Activated naive CD8-positive, alpha-beta T cell treated with anti-CD3 and anti-CD28 coated beads for 36 hours (primary cell): ENCODE measurements at regions not wholly inside any gene's neighbourhood (a gene's known extent, or its start where the extent isn't known, plus 50 kb on each side); places are given as distances from the start of the nearest gene placed in this dataset.
"Not testable (repeated sequence)": the region's sequence is repeated elsewhere in the genome, so short reads cannot be mapped to it uniquely, and the experiment has no call there.

Experiments used
- DNase-seq: peaks from one replicate; pipeline ENCODE4 v3.0.0; 2021
- H3K27ac Mint-ChIP-seq: one replicate; pipeline ENCODE4 v1.8.0; 2022; ENCODE audit warnings: mild to moderate bottlenecking, moderate library complexity, mixed read lengths
- H3K27me3 Mint-ChIP-seq: one replicate; pipeline ENCODE4 v1.8.0; 2022; ENCODE audit warnings: mild to moderate bottlenecking, mixed read lengths
- H3K36me3 Mint-ChIP-seq: one replicate; pipeline ENCODE4 v1.8.0; 2021; ENCODE audit warnings: mild to moderate bottlenecking, mixed read lengths
- H3K4me1 Mint-ChIP-seq: one replicate; pipeline ENCODE4 v1.8.0; 2021; ENCODE audit warnings: mixed read lengths
- H3K4me3 Mint-ChIP-seq: one replicate; pipeline ENCODE4 v1.8.0; 2022; ENCODE audit warnings: mild to moderate bottlenecking, moderate library complexity, mixed read lengths
- H3K9me3 Mint-ChIP-seq: one replicate; pipeline ENCODE4 v1.8.0; 2022; ENCODE audit warnings: mixed read lengths

- no peak for DNase-seq
- H3K36me3 Mint-ChIP-seq = no peaks in the 10 kb centered on the region
- peaks cover 8% of the 10 kb centered on the region for H3K27me3 Mint-ChIP-seq
- no peak overlapping the region for H3K27ac Mint-ChIP-seq
- no peaks in the 10 kb centered on the region for H3K4me1 Mint-ChIP-seq
- no peaks in the 10 kb centered on the region for H3K9me3 Mint-ChIP-seq
- H3K4me3 Mint-ChIP-seq = no peak overlapping the region
Measured at GRCh38 chr5:115428676-115429075, 115.9 kb downstream of the FEM1C start.

GRCh38 chr5:115428248-115428647, 116.3 kb downstream of the FEM1C start:
- DNase-seq = no peak
- H3K4me3 Mint-ChIP-seq = no peak overlapping the region
- no peaks in the 10 kb centered on the region for H3K36me3 Mint-ChIP-seq
- no peaks in the 10 kb centered on the region for H3K9me3 Mint-ChIP-seq
- peaks cover 4% of the 10 kb centered on the region for H3K27me3 Mint-ChIP-seq
- H3K27ac Mint-ChIP-seq = no peak overlapping the region
- no peaks in the 10 kb centered on the region for H3K4me1 Mint-ChIP-seq

GRCh38 chr5:115424446-115424845, 120.1 kb downstream of the FEM1C start:
- H3K4me1 Mint-ChIP-seq = peaks cover 4% of the 10 kb centered on the region
- H3K9me3 Mint-ChIP-seq = no peaks in the 10 kb centered on the region
- no peak overlapping the region for H3K27ac Mint-ChIP-seq
- no peak overlapping the region for H3K4me3 Mint-ChIP-seq
- H3K36me3 Mint-ChIP-seq = no peaks in the 10 kb centered on the region
- no peak for DNase-seq
- peaks cover 4% of the 10 kb centered on the region for H3K27me3 Mint-ChIP-seq

- Mint-ChIP-seq H3K27ac (no peak overlapping the region), H3K36me3 (no peaks in the 10 kb centered on the region), H3K4me3 (no peak overlapping the region), H3K27me3 (peaks cover 4% of the 10 kb centered on the region), H3K4me1 (peaks cover 4% of the 10 kb centered on the region), H3K9me3 (no peaks in the 10 kb centered on the region)
- no peak for DNase-seq
Measured at GRCh38 chr5:115424030-115424429, 120.5 kb downstream of the FEM1C start.

GRCh38 chr5:115423541-115423940, 121.0 kb downstream of the FEM1C start:
- H3K4me1 Mint-ChIP-seq = peaks cover 4% of the 10 kb centered on the region
- DNase-seq = no peak
- no peaks in the 10 kb centered on the region for H3K9me3 Mint-ChIP-seq
- peaks cover 4% of the 10 kb centered on the region for H3K27me3 Mint-ChIP-seq
- no peaks in the 10 kb centered on the region for H3K36me3 Mint-ChIP-seq
- H3K4me3 Mint-ChIP-seq = no peak overlapping the region
- H3K27ac Mint-ChIP-seq = no peak overlapping the region

GRCh38 chr5:115423051-115423450, 121.5 kb downstream of the FEM1C start:
- Mint-ChIP-seq H3K27ac (no peak overlapping the region), H3K4me3 (no peak overlapping the region), H3K27me3 (peaks cover 4% of the 10 kb centered on the region), H3K36me3 (no peaks in the 10 kb centered on the region), H3K9me3 (no peaks in the 10 kb centered on the region), H3K4me1 (peaks cover 4% of the 10 kb centered on the region)
- no peak for DNase-seq

GRCh38 chr5:115420812-115421211, 123.8 kb downstream of the FEM1C start:
- H3K9me3 Mint-ChIP-seq, H3K4me3 Mint-ChIP-seq, H3K27ac Mint-ChIP-seq, DNase-seq, H3K4me1 Mint-ChIP-seq, H3K36me3 Mint-ChIP-seq, H3K27me3 Mint-ChIP-seq: not testable (repeated sequence)

- DNase-seq = no peak
- no peak overlapping the region for H3K27ac Mint-ChIP-seq
- H3K36me3 Mint-ChIP-seq = no peaks in the 10 kb centered on the region
- H3K4me1 Mint-ChIP-seq = peaks cover 4% of the 10 kb centered on the region
- no peaks in the 10 kb centered on the region for H3K9me3 Mint-ChIP-seq
- H3K4me3 Mint-ChIP-seq = no peak overlapping the region
- peaks cover 3% of the 10 kb centered on the region for H3K27me3 Mint-ChIP-seq
Measured at GRCh38 chr5:115419846-115420585, 123.6 kb upstream of the CCDC112 start.

GRCh38 chr5:115418788-115419187, 122.3 kb upstream of the CCDC112 start:
- no peak for DNase-seq
- Mint-ChIP-seq H3K9me3 (no peaks in the 10 kb centered on the region), H3K27me3 (peaks cover 3% of the 10 kb centered on the region), H3K4me1 (peaks cover 4% of the 10 kb centered on the region), H3K27ac (no peak overlapping the region), H3K4me3 (no peak overlapping the region), H3K36me3 (no peaks in the 10 kb centered on the region)

GRCh38 chr5:115417076-115417475, 120.6 kb upstream of the CCDC112 start:
- H3K36me3 Mint-ChIP-seq = no peaks in the 10 kb centered on the region
- peaks cover 3% of the 10 kb centered on the region for H3K27me3 Mint-ChIP-seq
- H3K9me3 Mint-ChIP-seq = no peaks in the 10 kb centered on the region
- H3K4me1 Mint-ChIP-seq = peaks cover 4% of the 10 kb centered on the region
- no peak for DNase-seq
- H3K4me3 Mint-ChIP-seq = no peak overlapping the region
- no peak overlapping the region for H3K27ac Mint-ChIP-seq

GRCh38 chr5:115415143-115415491, 118.7 kb upstream of the CCDC112 start:
- H3K36me3 Mint-ChIP-seq = no peaks in the 10 kb centered on the region
- no peak overlapping the region for H3K27ac Mint-ChIP-seq
- H3K9me3 Mint-ChIP-seq = no peaks in the 10 kb centered on the region
- H3K4me3 Mint-ChIP-seq = no peak overlapping the region
- DNase-seq = no peak
- peaks cover 3% of the 10 kb centered on the region for H3K27me3 Mint-ChIP-seq
- peaks cover 3% of the 10 kb centered on the region for H3K4me1 Mint-ChIP-seq

- no peaks in the 10 kb centered on the region for H3K36me3 Mint-ChIP-seq
- DNase-seq = no peak
Measured at GRCh38 chr5:115414406-115415142, 118.1 kb upstream of the CCDC112 start.

GRCh38 chr5:115413651-115414050, 117.2 kb upstream of the CCDC112 start:
- Mint-ChIP-seq H3K4me3 (no peak overlapping the region), H3K4me1 (no peaks in the 10 kb centered on the region)
- no peak for DNase-seq

More at GRCh38 chr5:115414406-115415142, 118.1 kb upstream of the CCDC112 start:
- Mint-ChIP-seq H3K27ac (no peak overlapping the region), H3K4me1 (no peaks in the 10 kb centered on the region), H3K4me3 (no peak overlapping the region), H3K27me3 (peaks cover 4% of the 10 kb centered on the region), H3K9me3 (no peaks in the 10 kb centered on the region)

GRCh38 chr5:115409094-115409493, 112.6 kb upstream of the CCDC112 start:
- H3K27ac Mint-ChIP-seq = no peak overlapping the region
- no peaks in the 10 kb centered on the region for H3K4me1 Mint-ChIP-seq
- no peaks in the 10 kb centered on the region for H3K9me3 Mint-ChIP-seq
- no peak overlapping the region for H3K4me3 Mint-ChIP-seq
- H3K27me3 Mint-ChIP-seq = peaks cover 29% of the 10 kb centered on the region
- no peak for DNase-seq
- H3K36me3 Mint-ChIP-seq = no peaks in the 10 kb centered on the region

More at GRCh38 chr5:115413651-115414050, 117.2 kb upstream of the CCDC112 start:
- no peaks in the 10 kb centered on the region for H3K36me3 Mint-ChIP-seq
- no peak overlapping the region for H3K27ac Mint-ChIP-seq
- no peaks in the 10 kb centered on the region for H3K9me3 Mint-ChIP-seq
- H3K27me3 Mint-ChIP-seq = peaks cover 10% of the 10 kb centered on the region

GRCh38 chr5:115402822-115403577, 106.5 kb upstream of the CCDC112 start:
- no peak for DNase-seq
- no peaks in the 10 kb centered on the region for H3K36me3 Mint-ChIP-seq
- no peak overlapping the region for H3K27ac Mint-ChIP-seq
- no peak overlapping the region for H3K4me3 Mint-ChIP-seq
- H3K9me3 Mint-ChIP-seq = peaks cover 3% of the 10 kb centered on the region
- H3K27me3 Mint-ChIP-seq = peaks cover 24% of the 10 kb centered on the region
- H3K4me1 Mint-ChIP-seq = no peaks in the 10 kb centered on the region
